ENCODE measurements at regions not wholly inside any gene's neighbourhood (a gene's known extent, or its start where the extent isn't known, plus 50 kb on each side); places are given as distances from the start of the nearest gene placed in this dataset.

GRCh38 chr9:129476821-129477611 is 143.9 kb downstream of the C9orf50 start:
- DNase-seq (ENCODE audit: low read depth in 1 of 2, low spot score in 1 of 2) = no peak

GRCh38 chr9:129474740-129475404 is 146.0 kb downstream of the C9orf50 start:
- no peak for DNase-seq (ENCODE audit: low read depth in 1 of 2, low spot score in 1 of 2)

- no peak for DNase-seq (ENCODE audit: low read depth in 1 of 2, low spot score in 1 of 2)
These were observed 147.2 kb downstream of the C9orf50 start for GRCh38 chr9:129473523-129474244.

GRCh38 chr9:129472651-129473102 is 148.2 kb downstream of the C9orf50 start:
- no peak for DNase-seq (ENCODE audit: low read depth in 1 of 2, low spot score in 1 of 2)

GRCh38 chr9:129471201-129472019 is 149.5 kb downstream of the C9orf50 start:
- DNase-seq (ENCODE audit: low read depth in 1 of 2, low spot score in 1 of 2) = no peak

- no peak for DNase-seq (ENCODE audit: low read depth in 1 of 2, low spot score in 1 of 2)
These were observed 150.9 kb downstream of the C9orf50 start for GRCh38 chr9:129469988-129470316.

- no peak for DNase-seq (ENCODE audit: low read depth in 1 of 2, low spot score in 1 of 2)
These were observed 151.5 kb downstream of the C9orf50 start for GRCh38 chr9:129469188-129469987.

GRCh38 chr9:129467739-129468666 is 152.9 kb downstream of the C9orf50 start:
- no peak for DNase-seq (ENCODE audit: low read depth in 1 of 2, low spot score in 1 of 2)

- no peak for DNase-seq (ENCODE audit: low read depth in 1 of 2, low spot score in 1 of 2)
These were observed 153.8 kb downstream of the C9orf50 start for GRCh38 chr9:129467004-129467588.

- DNase-seq (ENCODE audit: low read depth in 1 of 2, low spot score in 1 of 2) = no peak
These were observed 154.9 kb downstream of the C9orf50 start for GRCh38 chr9:129465834-129466535.

GRCh38 chr9:129464972-129465833 is 155.7 kb downstream of the C9orf50 start:
- DNase-seq (ENCODE audit: low read depth in 1 of 2, low spot score in 1 of 2) = no peak

- DNase-seq (ENCODE audit: low read depth in 1 of 2, low spot score in 1 of 2) = no peak
These were observed 156.9 kb downstream of the C9orf50 start for GRCh38 chr9:129463994-129464393.

GRCh38 chr9:129463477-129463876 is 157.4 kb downstream of the C9orf50 start:
- no peak for DNase-seq (ENCODE audit: low read depth in 1 of 2, low spot score in 1 of 2)

GRCh38 chr9:129462360-129462759 is 158.5 kb downstream of the C9orf50 start:
- no peak for DNase-seq (ENCODE audit: low read depth in 1 of 2, low spot score in 1 of 2)

- DNase-seq (ENCODE audit: low read depth in 1 of 2, low spot score in 1 of 2) = peak; percentile 72 to 76
These were observed 160.3 kb downstream of the C9orf50 start for GRCh38 chr9:129460323-129461261.

Data from stimulated activated CD4-positive, alpha-beta T cell treated with anti-CD3 and anti-CD28 coated beads, Interleukin-15, amount 100 ng/mL, for 1 hour (primary cell).